NOMO-1 treated with dmso at 0.1 percent for 144 hours (cell line): ENCODE measurements at regions not wholly inside any gene's neighbourhood (a gene's known extent, or its start where the extent isn't known, plus 50 kb on each side); places are given as distances from the start of the nearest gene placed in this dataset.
A peak's percentile ranks its signal among the peaks of the same experiment; 100 is the strongest.

Experiments used
- DNase-seq: peaks from one replicate; lab custom pipeline; 2025; ENCODE audit not compliant: unreplicated experiment; lab: John Stamatoyannopoulos, UW

DNA sequence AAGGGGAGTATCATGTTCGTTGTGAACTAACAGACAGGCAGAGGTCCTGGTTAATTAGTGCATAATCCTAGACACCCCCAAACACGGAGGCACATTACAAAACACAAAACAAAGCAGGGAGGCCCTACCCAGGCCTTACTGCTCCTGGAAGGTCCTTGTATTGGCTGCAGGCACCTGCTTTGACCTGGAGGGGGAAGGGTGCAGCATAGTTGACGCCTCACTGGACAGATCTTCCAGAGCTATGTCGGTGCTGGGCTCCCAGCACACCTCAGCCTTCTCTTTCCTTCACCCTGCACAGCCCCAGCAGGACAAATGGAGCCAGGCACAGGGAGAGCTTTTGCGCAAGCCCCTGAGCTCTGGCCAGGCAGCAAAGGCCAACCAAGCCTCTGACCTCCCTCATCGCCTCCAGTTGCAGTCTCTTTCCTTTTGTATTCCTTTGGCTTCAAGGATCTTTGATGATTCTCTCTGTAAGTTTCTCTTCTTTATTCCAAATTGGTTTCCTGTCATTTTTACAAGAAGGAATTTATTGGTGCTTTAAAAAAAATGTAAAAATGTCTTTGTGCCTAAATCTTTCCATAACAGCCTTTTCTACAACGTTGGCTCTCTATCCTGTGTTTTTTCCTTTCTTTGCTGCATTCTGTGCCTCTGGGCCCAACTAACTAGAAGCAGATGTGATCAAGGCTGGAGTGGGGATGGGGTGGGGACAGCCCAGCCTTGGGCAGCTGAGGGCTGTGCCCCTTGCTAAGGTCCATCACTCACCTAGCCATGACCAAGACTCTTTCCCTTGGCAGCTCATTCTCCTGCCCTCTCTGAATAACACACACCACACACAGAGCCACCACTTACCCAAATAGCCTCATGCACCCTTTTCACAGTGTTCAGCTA, 317.1 kb upstream of the NPVF start:
- DNase-seq = no peak

DNA sequence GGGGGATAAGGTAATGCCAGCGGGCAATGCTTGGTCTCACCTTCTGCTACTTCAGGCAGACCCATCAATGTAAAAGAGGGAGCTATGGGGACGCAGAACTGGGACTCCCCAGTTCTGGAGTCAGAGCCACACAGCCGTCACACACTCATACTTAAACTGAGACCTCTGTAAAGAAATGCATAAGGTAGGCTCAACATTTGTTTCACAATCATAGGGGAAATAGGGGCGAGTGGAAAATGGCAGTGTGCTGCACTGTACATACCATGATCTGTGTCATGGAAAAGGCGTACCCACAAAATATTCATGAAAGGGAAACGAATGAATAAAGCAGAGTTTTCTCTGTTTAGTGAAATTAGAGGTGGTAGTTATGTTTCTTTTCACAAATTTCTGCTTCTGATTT, 318.0 kb upstream of the NPVF start:
- no peak for DNase-seq

DNA sequence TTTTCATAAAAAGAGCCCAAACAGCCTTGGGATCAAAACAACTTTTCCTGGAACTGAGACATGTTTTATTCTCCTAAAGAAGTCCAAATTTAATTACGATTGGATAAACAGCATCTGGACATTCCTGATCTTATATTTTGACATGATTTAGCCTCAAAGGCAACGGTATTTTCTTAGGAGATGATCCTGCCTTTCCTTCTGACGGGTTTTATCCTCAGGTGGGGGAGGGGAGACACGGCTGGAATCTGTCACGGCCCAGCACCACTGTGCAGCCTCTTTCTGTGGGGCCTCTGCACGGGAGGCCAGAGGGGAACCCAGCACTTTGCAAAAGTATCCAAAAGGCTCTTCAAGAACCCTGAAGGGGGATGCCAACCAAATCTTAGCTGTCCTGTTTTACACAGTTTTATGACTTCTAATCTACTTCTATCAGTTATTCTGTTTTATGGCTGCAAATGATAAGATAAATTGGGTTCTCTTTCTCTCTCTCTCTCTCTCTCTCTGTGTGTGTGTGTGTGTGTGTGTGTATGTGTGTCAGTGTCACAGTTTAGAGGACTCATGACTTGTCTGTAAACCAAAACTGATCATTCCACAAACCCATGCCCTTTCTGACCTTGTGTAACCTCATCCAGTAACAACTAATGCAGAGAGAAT, 321.1 kb upstream of the NPVF start:
- DNase-seq = no peak

- DNase-seq = no peak
These were observed 321.9 kb upstream of the NPVF start for GRCh38 chr7:25550149-25550548.

DNA sequence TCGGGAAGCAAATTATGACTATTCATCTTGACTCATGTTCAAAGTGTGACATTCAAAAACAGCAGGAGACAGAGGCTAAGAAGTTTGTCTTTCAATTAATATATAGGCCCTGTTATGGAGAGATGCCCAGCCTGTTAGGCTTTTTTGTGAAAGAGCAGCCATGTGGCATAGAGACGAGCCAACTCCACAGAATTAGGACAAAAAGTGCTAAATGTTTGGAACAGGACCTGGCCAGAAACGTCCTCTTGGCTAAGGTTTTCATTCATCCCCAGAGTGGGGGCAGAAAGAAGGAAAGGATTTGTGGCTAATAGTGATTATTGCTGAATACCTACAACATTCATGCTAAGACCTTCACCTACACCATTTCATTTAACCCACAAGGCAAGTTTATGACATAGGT, 324.7 kb upstream of the NPVF start:
- DNase-seq = no peak

- DNase-seq = no peak
These were observed 325.4 kb upstream of the NPVF start for GRCh38 chr7:25553580-25554291.

DNA sequence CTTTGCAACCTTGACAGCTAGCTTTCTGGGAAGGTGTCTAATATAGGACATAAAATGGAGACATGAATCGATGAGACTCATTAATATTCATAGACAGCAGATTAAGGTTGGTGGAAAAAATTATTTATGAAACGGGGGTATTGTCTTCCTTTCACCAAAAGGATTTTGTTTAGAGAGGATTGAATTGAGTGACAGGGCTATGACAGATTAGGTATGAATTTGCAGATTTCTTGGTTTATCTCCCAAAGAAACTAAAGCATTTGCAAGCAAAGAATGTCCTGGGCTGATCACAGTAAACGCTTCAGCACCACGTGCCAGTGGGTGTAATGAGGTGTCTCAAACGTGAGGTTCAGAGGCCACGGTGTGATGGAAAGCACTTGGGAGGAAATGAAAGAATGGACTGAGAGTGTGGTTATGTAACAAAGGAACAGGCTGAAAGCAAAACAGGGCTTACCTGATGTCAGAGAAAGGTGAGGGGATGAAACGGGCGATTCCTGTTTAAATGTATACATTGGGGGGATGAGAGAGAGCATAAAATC, 329.2 kb upstream of the NPVF start:
- DNase-seq = no peak

GRCh38 chr7:25557930-25558329, 329.6 kb upstream of the NPVF start:
- no peak for DNase-seq

DNA sequence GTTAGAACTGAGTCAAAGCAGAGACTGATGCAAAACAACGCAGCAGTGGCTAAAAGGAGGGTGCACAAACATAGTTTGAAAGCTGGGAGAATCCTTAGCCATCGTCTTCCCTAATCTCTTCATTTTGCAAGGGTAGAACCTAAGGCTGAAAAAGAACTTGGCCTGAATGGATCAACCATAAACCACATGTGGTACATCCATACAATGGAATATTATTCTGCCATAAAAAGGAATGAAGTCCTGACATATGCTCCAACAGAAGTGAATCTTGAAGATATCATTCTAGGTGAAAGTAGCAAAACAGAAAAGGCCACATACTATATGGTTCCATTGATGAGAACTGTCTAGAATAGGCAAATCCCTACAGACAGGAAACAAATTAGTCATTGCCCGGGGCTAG, 330.3 kb upstream of the NPVF start:
- DNase-seq = no peak

GRCh38 chr7:25559581-25560367, 331.5 kb upstream of the NPVF start:
- DNase-seq = no peak

- DNase-seq = no peak
These were observed 334.4 kb upstream of the NPVF start for GRCh38 chr7:25562673-25563182.

GRCh38 chr7:25565002-25565401, 336.7 kb upstream of the NPVF start:
- no peak for DNase-seq

GRCh38 chr7:25565949-25566348, 337.7 kb upstream of the NPVF start:
- DNase-seq = peak; percentile 2

GRCh38 chr7:25567430-25567829, 339.1 kb upstream of the NPVF start:
- no peak for DNase-seq

DNA sequence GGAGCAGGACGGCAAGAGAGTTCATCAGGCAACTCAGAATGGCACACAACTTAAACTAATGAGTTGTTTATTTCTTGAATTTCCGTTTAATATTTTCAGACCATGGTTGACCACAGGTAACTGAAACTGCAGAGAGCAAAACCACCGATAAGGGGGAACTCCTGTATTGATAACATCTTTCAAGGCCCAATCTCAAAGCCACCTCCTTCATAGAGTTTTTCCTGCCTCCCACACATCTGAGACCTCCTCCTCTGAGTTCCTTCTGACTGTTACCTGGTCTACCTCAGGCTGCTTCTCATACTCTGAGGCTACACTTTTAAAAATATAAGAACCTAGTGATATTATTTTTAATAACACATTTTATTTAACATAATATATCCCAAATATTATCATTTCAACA, 341.5 kb upstream of the NPVF start:
- no peak for DNase-seq

DNA sequence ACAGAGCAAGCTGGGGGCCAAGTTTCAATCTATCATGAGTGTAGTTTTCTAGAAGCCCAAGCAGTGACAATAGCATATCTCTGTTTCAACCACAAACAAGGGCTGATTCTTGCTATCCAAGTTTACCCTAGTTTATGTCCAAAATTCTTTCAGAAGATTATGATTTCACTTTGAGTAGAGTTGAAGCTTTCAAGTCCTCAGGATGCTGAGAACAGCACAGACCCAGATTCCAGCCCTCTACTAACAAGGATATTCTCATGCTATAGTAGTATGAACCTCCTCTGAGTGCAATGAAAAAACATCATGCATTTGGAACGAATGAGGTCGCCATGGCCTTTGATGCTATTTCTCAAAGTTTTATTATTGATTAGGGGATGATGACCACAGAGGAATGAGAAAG, 344.1 kb upstream of the NPVF start:
- no peak for DNase-seq

DNA sequence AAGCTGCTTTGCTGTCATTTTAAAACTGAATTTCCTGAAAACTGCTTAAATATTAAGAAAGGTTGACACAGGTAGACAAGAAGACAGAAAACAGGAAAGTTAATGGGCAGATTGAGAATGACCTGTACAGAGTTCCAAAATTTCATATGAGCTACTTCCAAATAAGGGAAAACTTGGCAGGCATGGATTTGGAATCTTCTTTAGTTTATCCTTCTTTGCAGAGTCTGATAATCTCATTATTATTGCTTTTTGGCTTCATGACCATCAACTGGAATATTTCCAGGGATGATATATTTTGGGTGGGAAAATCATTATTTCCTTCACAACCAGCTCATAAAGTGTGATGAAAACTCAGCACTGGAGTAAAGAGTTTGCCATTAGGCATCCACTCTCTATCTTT, 346.5 kb upstream of the NPVF start:
- DNase-seq = no peak

GRCh38 chr7:25575634-25576033, 347.3 kb upstream of the NPVF start:
- no peak for DNase-seq

GRCh38 chr7:25578991-25579777, 350.9 kb upstream of the NPVF start:
- no peak for DNase-seq

- DNase-seq = no peak
These were observed 351.4 kb upstream of the NPVF start for GRCh38 chr7:25579778-25580075.
